Activated CD4-positive, alpha-beta T cell treated with anti-CD3 and anti-CD28 coated beads for 1 hour (primary cell): ENCODE measurements at regions not wholly inside any gene's neighbourhood (a gene's known extent, or its start where the extent isn't known, plus 50 kb on each side); places are given as distances from the start of the nearest gene placed in this dataset.
"Not testable (repeated sequence)": the region's sequence is repeated elsewhere in the genome, so short reads cannot be mapped to it uniquely, and the experiment has no call there.

Experiments used
- DNase-seq: peaks from one replicate; pipeline ENCODE4 v3.0.0-alpha.2; 2020

DNA sequence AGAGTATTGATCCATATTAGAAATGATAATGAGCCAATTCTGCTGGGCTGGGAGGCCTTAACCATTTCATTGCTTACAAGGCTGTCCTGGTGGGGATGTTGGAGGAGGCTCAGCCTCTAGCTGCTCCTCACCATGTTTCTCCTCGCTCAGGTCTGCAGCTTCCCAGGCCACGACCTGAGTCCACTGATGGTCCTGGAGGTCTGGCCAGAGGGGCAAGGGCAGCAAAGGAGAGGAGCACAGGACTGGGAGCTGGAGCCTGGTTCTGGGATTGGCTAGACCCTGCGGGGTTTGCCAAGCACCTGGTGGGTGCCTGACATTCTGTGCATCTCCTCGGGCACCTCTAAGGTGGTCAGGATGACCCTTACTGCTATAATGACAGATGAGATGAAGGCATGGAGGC is 92.6 kb downstream of the KIF26A start:
- no peak for DNase-seq

DNA sequence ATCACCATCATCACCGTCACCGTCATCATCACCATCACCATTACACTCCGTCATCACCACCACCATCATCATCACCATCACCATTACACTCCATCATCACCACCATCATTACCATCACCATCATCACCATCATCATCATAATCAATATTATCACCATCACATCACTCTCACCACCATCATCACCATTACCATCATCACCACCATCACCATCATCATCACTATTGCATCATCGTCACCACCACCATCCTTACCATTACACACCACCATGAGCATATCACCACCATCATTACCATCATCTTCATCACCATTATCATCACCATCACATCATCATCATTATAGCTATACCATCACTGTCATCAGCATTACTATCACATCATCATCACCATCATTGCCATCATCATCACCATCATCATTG is 93.7 kb downstream of the KIF26A start:
- DNase-seq, result no peak

DNA sequence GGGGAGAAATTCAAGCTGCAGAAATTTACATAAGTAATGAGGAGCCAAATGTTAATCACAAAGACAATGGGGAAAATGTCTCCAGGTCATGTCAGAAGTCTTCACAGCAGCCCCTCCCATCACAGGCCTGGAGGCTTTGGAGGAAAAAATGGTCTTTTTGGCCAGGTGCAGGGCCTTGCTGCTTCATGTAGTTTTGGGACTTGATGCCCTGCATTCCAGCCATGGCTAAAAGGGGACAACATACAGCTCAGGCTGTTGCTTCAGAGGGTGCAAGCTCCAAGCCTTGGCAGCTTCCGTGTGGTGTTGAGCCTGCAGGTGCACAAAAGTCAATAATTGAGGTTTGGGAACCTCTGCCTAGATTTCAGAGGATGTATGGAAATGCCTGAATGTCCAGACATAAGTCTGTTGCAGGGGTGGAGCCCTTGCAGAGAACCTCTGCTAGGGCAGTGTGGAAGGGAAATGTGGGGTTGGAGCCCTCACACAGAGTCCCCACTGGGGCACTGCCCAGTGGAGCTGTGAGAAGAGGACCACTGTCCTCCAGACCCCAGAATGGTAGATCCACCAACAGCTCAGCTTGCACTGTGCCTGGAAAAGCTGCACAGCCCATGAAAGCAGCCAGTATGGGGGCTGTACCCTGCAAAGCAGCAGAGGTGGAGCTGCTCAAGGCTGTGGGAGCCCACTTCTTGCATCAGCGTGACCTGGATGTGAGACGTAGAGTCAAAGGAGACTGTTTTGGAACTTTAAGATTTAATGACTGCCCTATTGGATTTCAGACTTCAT is 95.8 kb downstream of the KIF26A start:
- DNase-seq, result not testable (repeated sequence)

DNA sequence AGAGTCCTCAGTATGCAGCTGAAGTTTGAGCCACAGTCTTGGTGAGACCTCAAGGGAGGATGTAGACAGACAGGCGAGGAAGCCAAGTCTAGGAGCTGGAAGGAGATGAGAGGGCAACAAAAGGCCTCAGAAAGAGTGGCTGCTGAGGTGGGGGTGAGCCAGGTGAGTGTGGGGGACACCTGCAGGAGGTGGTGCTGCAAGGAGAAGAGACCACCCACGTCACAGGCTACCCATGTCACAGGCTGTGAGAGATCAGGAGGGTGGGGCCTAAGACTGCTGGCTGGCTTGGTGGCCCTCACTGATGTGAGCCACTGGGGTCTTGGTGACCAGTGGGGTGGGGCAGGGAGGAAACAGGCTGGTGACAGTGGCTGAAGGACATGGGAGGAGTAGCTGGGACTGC is 97.3 kb downstream of the KIF26A start:
- DNase-seq, result no peak

DNA sequence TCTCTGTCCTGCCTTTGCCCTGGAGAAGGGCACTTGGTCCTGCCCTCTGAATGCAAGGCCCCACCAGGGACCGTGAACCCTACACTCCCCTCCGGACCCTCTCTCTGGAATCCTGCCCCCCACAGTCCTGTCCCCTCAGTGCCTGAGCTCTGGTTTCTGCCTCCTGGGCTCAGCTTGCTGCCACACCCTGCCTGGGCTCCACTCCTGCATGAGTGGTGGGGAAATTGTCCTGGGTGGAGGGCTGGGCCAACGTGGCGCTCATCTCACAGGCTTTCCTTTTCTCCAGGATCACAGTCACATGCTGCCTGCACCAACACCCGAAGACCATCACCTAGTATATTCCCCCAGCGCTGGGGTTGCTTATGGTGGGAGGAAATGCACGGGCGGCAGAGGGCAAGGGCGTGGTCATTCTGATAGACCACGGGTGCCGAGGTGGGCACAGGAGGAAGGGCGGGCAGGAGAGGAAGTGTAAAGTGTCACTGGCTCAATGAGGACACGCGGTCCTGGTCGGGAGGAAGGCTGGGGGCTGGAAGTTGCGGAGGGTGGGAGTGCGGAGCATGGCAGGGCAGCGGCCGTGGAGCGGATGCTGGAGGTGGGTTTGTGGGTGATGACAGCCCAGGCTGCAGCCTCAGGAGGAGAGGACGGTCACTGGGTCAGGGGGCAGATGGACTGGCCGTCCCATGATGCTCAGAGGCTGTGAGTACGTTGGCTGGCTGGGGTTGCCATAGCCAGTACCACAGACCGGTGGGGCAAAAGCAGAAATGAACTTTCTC is 99.5 kb downstream of the KIF26A start:
- DNase-seq, result no peak

DNA sequence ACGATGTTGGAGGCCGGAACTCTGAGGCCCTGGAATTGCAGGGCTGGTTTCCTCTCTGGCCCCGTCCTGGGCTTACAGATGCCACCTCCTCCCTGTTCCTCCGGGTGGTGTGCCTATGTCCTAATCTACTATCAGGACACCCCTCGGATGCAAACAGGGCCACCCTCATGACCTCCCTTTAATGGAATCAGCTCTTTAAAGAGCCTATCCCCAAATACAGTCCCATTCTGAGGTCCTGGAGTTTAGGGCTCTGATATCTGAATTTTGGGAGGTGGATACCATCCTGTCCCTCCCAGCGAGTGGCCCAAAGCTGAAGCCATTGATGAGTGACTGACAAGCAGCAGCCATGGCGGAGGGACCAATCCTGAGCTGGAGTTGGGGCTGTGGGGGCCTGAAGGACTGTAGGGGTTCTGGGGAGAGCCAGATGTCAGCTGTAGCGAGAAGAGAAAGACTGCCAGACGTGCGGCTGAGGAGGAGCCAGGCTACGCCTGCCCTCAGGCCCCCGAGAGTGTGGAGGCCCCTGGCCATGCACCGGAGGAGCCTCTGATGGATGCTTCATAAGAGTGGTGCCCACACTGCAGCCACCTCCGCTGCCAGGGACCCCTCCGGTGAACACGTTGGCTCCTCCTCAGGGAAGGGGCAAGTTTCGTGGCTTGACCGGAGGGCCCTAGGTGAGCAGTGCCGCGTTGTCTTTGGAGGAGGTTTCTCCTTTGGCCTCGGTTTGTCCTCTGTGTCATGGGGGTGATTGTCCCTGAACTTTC is 100.2 kb downstream of the KIF26A start:
- DNase-seq, result no peak

DNA sequence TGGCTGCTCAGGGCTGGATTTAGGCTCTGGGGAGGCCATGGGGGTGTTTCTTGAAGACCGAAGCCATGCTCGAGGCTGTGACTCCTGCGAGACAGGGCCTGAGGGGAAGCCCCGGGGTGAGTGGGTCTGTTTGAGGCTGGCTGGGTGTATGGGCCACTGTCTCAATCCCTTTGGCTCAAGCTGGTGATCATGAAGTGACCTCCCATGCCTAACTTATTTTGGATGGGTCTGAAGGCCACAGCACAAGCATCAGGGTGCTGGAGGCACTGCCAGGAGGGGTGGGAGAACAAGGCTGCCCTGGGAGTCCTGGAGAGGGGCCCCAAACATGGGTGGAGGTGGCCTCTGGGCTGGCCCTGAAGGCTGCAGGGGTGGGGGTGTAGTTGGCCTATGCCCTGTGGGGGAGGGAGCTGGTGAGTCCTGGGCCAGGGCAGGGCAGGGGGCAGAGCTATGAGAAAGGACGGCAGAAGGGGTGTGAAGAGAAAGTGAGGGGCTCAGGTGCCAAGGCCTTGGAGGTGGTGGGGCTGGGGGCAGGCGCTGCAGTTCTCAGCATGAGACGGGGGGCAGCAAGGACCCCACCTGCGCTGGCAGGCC is 100.9 kb downstream of the KIF26A start:
- no peak for DNase-seq

DNA sequence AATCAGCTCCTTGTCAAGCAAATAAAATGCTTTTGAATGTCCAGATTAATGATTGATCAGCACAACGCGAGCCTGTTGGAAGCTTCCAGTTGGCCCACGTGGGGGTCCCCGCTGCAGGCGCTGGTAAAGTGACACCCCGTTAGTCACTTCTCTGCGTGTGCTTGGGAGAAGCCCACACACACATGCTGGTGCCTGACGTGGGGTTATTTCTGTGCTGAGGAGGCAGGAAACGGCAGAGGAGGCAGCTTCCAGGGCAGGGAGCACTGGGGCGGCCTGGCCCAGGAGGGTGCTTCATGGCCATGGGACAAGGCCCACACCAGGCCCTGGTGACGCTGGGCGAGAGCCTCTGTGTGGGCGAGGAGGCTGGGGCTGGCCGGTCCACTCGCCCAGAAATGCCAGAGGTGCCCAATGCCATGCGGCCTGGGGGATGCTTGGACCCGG is 101.5 kb downstream of the KIF26A start:
- no peak for DNase-seq

DNA sequence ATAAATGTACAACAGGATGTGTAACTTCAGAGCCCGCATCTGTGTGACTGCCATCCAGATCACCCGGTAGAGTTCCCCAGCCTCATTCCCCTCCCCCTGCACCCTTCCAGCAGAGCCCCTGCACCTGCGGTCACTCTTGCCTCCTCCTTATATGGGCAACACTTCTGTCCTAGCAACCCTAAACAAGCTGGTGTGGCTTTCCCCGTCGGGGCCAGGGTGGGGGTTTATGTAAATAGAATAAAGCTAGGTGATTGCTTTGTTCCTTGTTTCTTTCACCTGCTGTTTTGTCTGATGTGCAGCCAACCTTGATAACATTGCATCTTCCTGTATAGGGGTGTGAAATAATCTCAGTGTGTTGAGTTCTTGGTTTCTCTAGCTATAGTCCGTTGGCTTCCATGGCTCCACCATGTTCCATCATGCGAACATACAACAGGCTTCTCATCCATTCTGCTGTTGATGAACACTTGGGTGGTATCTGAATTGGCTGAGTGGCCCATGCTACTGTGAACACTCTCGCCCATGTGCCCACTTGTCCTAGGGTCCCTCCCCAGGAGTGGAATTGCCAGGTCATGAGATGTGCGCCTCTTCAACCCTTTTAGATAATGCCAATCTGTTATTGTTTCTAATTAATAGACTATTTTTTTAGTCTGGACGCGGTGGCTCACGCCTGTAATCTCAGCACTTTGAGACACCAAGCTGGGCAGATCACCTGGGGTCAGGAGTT is 102.2 kb downstream of the KIF26A start:
- DNase-seq, result no peak

DNA sequence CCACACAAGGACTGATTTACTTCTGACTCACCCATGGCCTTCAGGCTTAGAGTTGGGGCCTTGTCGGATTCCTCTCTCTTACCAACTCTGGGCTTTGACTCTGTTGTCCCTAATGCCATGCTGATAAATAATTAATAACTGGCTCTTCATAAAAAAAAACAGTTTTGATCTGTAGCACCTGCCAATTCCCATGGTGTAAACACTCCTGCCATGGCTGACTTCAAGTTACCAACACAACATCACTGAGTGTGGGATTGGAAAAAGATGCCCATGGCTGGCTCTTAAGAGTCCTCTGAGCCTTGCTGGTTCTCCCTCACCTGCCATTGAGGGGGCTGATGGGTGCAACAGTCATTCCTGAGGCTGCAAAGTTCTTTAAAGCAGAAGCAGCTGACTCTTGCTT is 104.8 kb downstream of the KIF26A start:
- no peak for DNase-seq

DNA sequence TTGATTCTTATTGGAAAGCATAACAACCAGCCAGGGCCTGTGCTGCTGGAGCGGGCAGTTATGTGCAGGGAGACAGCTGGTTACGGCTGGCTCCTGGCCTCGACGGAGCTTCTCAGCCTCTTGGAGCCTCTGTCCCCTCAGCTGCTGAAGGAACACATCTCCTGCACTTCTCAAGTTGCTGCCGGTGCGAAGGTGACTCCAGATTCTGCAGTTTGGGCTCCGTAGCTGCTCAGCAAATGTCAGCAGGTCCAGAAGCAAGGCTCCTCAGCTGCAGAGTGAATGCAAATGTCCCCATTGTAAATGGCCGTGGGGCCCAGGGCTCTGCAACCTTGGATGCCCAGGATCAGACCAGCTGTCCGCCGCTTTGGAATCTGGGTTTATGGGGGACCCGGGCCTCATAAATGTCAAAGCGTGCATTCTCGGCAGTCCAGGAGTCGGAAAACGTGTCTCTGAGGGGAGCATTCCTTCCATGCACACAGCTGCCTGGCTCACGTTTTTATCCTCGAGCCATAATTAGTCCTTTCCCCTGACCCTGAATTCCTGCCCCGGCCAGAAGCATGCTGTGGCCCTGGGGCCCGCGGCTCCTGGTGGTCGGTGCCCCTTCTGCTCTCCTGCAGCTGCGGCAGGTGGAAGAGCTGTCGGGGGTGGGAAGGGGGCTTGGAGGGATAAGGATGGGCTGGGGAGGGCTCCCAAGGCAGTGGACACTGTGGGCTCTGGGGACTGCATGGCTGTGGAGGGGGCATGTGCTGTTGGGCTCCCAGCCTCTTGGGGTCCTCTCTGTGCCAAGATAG is 106.0 kb downstream of the KIF26A start:
- DNase-seq, result no peak

DNA sequence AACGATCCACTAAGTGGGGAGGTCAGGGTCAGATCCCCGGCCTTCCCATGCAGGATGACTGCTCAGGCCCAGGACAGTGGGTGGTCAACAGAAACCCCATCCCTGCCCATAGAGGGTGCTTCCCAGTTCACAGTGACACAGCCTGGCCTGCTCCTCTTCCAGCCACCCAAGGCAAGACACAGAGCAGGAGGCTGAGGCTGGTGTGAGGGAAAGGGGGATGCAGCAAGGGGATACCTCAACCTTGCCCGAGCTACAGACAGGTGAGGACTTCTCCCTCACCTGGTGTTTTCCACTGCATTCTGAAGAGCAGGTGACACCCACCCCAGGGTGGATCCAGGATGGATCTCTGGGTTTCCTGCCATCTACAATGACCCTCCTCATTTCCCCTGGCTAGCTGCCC is 106.7 kb downstream of the KIF26A start:
- DNase-seq, result no peak

DNA sequence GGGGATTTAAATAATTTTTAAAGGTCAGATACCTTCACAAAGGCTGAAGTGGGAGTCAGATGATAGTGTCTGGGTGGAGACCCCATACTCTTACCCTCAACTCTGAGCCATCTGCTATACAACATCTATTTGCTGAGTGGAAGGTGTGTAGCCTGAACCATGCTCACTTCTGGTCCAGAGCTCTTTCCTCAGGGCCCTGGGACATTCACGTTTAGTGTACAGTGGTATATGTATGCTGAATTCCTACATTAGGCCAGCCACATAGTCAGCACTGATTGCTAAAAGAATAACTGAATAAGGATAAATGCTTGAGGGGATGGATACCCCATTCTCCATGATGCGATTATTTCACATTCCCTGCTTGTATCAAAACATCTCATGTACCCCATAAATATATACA is 107.3 kb downstream of the KIF26A start:
- no peak for DNase-seq

DNA sequence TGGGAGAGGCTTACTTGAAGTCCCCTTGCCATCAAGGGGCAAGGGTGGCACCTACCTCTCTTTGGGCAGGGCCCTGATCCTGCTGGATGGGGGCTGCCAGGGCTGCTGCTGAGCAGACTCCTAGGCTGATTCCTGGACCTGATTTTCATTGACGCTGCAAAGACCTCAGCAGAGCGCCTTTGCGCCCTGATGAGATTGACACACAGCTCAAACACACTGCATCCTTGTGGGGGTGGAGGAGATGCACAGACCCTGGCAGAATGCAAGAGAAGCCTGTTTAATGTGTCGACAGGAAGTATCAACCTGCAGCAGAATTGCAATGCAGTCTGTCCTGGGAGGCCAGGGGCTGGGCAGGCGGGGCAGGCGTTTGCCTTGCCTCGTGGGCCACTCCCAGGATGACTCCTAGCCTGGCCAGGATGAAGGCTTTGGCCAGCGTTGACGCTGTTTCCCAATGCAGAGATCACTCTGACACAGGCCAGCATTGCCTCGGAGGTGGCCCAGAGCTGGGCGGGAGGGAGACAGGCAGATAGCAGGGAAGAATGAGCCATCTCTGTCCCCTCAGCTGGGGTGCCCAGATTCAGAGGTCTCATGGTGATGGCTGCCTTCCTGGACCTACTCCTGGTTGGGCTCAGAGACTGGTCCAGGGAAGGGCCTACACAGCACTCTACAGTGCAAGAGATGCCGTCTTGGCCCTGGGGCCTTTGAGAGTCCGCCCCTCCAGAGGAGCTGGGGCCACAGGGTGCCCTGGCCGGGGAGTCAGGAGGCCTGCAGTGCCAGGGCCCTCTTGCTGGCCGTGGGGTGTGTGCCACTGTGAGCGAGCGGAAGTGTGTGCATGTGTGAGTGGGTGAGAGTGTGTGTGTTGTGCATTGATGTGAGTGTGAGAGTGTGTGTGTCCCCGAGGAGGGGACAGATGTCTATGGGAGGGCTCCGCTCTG is 108.3 kb downstream of the KIF26A start:
- DNase-seq, result no peak

DNA sequence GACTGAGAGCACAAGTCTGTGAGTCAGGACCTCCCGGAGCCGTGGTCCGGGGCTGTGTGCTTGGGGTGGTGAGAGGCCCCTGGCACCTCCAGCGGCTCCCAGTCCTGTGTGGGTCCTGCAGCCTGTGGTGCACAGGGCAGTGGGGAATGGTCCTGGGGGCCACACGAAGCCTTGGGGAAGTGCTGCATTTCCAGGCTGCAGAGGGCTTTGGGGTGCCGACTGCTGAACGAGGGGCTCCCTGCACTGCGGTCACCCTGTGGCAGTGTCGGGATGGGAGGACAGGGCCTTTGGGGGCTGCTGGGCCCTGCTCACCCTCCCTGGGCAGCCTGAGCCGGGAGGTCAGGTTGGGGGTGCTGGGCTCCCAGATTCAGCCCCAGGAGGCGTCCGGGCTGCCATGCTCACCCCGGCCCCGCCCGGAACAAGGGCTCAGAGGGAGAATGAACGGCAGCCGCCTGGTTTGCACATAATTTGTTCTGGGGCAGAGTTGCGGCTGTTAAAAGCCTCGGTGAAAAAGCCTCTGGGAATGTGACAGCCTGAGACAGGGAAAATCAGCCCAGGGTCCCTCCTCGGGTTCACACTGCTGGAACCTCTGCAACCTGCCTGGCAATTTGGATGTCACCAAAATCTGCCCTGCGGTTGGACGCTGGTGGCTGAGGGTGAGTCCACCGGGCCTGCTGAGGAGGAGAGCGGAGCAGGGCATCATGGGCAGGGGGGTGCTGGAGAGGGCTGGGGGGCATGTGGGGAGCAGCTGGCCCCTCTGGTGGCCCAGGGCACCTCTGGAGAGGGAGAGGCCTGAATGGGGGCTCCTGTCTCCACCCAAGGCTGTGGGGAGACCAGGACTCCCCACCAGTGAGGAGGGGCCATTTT is 109.2 kb downstream of the KIF26A start:
- DNase-seq, result no peak

DNA sequence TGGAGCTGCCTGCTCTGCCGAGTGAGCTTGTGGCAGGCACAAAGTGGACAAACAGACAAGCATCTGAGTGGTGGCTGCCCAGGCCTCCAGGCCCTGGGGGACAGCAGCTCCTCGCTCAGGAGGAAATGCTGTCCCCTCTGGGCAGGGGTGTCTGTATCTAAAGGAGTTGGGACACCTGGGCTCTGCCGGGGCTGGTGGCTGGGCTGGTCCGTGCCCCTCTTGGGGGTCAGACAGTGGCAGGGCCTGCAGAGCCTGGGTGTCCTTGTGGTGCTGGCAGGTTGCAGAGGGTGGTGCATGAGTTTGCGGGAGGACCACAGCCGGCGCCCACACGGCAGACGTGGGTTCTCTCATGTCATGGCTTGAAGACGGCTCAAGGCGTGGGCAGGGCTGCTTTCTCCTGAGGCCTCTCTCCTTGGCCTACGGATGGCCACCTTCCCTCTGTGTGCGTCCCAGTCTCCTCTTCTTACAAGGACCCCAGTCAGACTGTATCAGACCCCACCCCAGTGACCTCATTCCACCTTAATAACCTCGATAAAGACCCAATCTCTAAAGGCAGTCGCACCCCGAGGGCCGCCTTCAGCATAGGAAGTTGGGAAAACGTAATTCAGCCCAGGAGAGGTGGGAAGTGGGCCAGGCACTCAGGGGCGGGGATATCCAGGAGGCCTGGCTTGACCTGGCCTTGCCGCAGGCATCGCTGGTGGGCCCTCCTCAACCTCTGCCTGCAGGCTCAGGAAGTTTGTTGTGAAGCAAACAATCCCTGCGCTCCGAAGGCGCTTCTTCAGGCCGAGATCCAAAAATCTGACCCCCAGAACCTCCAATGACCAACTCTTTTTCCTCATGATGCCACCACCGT is 110.0 kb downstream of the KIF26A start:
- DNase-seq, result peak; percentile 2

DNA sequence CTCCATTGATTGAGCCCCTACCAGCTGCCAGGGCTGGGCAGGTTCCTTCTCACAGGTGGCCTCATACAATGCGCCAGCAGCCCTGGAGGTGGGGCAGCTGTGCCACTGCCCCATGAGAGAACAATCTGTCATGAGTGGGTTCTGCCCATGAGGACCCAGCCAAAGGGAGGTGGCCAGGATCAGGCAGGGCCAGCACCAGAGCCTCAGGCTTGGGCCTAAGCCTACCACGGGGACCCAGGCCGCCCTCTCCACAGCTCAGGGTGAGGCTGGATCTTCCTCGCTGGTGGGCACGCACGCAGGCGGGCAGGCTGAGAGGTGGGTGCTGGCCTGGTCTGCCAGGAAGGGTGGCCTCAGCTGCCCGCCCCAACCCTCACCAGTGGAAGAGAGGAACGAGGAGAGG is 110.7 kb downstream of the KIF26A start:
- DNase-seq, result no peak

DNA sequence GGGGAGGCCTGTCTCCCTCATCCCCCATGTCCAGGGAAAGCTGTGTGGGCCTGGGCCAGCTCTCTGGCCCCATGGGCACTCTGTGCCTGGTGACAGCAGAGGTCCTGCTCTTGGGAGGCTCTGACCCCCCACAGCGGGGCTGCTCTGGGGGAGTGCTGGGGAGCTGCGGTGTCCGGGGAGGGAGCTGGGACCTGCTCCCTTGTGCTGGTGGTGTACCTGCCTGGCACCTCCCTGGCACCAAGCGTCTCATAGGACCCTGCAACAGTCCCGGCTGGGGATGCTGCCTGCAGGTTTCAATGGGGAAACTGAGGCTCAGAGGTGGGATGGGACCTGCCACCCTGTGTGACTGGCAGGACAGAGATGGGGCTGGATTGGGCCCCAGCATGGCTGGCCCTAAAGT is 111.3 kb downstream of the KIF26A start:
- no peak for DNase-seq

DNA sequence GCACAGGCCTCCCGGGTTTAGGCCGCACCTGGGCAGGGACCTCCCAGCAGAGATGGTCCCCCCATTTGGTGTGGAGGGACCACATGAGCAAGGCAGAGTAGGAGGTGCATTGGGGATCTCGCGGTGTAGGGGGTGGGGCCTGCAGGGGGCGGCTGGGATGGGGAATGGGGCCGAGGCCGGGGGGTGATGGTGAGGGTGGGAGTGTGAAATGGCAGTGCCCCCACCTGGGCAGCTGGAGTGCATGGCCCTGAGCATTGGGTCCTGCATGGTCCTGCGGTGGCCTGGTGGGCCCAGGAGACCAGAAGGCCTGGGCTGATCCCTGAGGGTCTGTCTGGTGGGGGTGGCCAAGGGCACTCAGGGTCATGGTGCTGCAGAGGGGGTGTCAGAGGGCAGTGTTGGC is 111.8 kb downstream of the KIF26A start:
- no peak for DNase-seq
